Skeletal muscle tissue (tissue), 3 donors: ENCODE measurements at regions not wholly inside any gene's neighbourhood (a gene's known extent, or its start where the extent isn't known, plus 50 kb on each side); places are given as distances from the start of the nearest gene placed in this dataset.
"Not testable (repeated sequence)": the region's sequence is repeated elsewhere in the genome, so short reads cannot be mapped to it uniquely, and the experiment has no call there.

ENCODE experiments used
- H3K27ac ChIP-seq: one replicate; pipeline ENCODE4 v1.7.0; 2013; ENCODE audit warnings: mild to moderate bottlenecking, low read depth, low read length, inconsistent platforms
- H3K27me3 ChIP-seq, 3 donors: one replicate each; pipeline ENCODE4 v1.7.0; 2013; ENCODE audit warnings: low read length in 3 of 3; ENCODE audit not compliant: control insufficient read depth in 3 of 3, insufficient read depth in 3 of 3
- H3K36me3 ChIP-seq, 3 donors: one replicate each; pipeline ENCODE4 v1.7.0; 2013; ENCODE audit warnings: low read length in 3 of 3; ENCODE audit not compliant: control insufficient read depth in 3 of 3, insufficient read depth in 3 of 3
- H3K4me1 ChIP-seq, 3 donors: one replicate each; pipeline ENCODE4 v1.7.0; 2013; ENCODE audit warnings: low read length in 3 of 3, mild to moderate bottlenecking in 3 of 3; ENCODE audit not compliant: control insufficient read depth in 3 of 3, insufficient read depth in 3 of 3
- H3K4me3 ChIP-seq, 3 donors: one replicate each; pipeline ENCODE4 v1.7.0; 2013; ENCODE audit warnings: low read length in 3 of 3
- H3K9ac ChIP-seq, 3 donors: one replicate each; pipeline ENCODE4 v1.7.0; 2013; ENCODE audit warnings: low read length in 3 of 3, mild to moderate bottlenecking in 3 of 3, moderate library complexity in 2 of 3, low read depth in 1 of 3
- H3K9me3 ChIP-seq, 3 donors: one replicate each; pipeline ENCODE4 v1.7.0; 2013; ENCODE audit warnings: low read length in 3 of 3; ENCODE audit not compliant: control insufficient read depth in 3 of 3
- donor health status: Osteomylitis.

GRCh38 chr4:32909053-32909452 is 2188.9 kb downstream of the PCDH7 start:
- Histone ChIP-seq H3K27ac (no peak overlapping the region), H3K36me3 (no peaks in the 10 kb centered on the region), H3K9ac (no peak overlapping the region), H3K4me1 (no peaks in the 10 kb centered on the region), H3K27me3 (no peaks in the 10 kb centered on the region), H3K4me3 (no peak overlapping the region), H3K9me3 (no peaks in the 10 kb centered on the region)

DNA sequence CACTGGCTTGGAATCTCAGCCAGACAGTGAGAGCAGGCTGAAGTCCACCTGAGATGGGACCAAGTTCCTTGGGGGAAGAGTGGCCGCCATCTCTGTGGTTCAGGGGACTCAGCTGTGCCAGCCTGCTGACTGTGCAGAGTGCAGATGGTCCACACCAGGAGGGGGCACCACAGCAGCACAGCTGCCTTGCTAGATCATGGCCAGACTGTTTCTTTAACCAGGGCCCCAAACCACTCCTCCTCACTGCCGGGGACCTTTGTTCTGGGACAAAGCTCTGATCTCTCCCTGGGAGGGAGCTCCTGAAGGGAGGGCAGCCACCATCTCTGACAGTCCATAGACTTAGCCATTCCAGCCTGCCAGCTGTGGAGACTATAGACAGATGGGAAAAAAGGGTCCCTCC is 2189.6 kb downstream of the PCDH7 start:
- no peaks in the 10 kb centered on the region for H3K36me3 ChIP-seq
- H3K9me3 ChIP-seq: no peaks in the 10 kb centered on the region

DNA sequence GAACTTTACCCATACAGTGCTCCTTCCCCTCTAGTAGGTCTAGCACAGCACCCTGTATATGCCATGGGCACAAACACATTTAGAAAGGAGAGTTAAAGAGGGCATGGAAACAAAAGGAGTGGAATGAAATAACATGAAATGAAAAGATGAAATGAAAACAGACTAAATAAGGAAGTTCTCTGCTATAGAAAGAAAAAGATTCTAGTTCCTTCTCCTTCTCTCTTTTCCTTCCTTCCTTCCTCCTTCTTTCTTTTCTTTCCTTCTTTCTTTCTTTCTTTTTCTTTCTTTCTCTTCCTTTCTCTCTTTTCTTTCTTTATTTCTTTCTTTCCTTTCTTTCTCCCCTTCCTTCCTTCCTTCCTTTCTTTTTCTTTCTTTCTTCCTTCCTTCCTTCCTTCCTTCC is 2197.4 kb downstream of the PCDH7 start:
- no peaks in the 10 kb centered on the region for H3K36me3 ChIP-seq
- no peaks in the 10 kb centered on the region for H3K27me3 ChIP-seq
- H3K4me1 ChIP-seq: no peaks in the 10 kb centered on the region
- no peaks in the 10 kb centered on the region for H3K9me3 ChIP-seq
- no peak overlapping the region for H3K4me3 ChIP-seq
- no peak overlapping the region for H3K9ac ChIP-seq
- no peak overlapping the region for H3K27ac ChIP-seq

More for the DNA sequence above, 2189.6 kb downstream of the PCDH7 start:
- Histone ChIP-seq H3K9ac (no peak overlapping the region), H3K4me1 (no peaks in the 10 kb centered on the region), H3K4me3 (no peak overlapping the region), H3K27me3 (no peaks in the 10 kb centered on the region), H3K27ac (no peak overlapping the region)

DNA sequence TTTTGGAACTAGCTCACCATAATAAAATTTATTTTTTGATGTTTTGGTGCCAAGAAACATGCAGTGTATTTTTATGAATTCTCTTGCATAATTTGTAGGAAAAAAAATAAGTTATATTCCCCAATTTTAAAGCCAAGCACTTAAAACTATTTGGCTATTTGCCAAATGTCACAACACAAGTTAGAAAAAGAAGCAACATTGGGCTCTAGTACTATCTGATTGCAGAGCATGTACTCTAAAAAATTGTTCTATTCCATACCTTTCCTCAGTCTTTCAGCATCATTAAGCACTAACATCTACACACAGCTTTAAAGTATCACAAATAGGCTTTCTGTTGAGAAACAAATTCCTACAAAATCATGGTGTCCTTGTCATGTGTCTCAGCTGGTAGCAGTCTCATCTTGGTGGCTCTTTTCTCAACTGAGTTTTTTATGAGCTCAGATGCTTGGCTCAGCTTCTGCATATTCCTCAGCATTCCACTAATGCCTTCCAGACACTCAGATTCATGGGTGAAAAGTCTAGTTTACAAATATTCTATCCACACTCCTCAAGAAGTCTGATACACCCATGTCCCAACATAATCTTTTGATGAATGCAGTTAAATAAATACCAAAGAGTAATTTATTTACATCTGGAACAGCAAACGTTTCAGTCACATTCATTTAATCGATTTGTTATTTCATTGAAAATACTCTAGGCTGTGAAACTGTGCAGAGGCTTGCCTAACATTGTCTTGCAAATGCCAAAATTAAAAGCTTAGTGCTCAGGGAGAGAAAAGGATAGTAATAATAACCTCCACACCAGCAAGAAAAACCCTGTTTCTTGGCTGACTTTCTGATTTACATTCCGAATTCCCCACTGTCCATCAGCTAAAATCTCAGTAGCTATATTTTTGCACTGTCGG is 2209.9 kb downstream of the PCDH7 start:
- no peaks in the 10 kb centered on the region for H3K9me3 ChIP-seq
- H3K4me3 ChIP-seq: no peak overlapping the region
- no peak overlapping the region for H3K27ac ChIP-seq
- H3K36me3 ChIP-seq: no peaks in the 10 kb centered on the region
- H3K27me3 ChIP-seq: no peaks in the 10 kb centered on the region
- no peak overlapping the region for H3K9ac ChIP-seq
- no peaks in the 10 kb centered on the region for H3K4me1 ChIP-seq

GRCh38 chr4:32930700-32931099 is 2210.5 kb downstream of the PCDH7 start:
- H3K27ac ChIP-seq: no peak overlapping the region
- no peaks in the 10 kb centered on the region for H3K27me3 ChIP-seq
- H3K4me3 ChIP-seq: no peak overlapping the region
- H3K9me3 ChIP-seq: no peaks in the 10 kb centered on the region
- H3K36me3 ChIP-seq: no peaks in the 10 kb centered on the region
- no peak overlapping the region for H3K9ac ChIP-seq
- H3K4me1 ChIP-seq: no peaks in the 10 kb centered on the region

DNA sequence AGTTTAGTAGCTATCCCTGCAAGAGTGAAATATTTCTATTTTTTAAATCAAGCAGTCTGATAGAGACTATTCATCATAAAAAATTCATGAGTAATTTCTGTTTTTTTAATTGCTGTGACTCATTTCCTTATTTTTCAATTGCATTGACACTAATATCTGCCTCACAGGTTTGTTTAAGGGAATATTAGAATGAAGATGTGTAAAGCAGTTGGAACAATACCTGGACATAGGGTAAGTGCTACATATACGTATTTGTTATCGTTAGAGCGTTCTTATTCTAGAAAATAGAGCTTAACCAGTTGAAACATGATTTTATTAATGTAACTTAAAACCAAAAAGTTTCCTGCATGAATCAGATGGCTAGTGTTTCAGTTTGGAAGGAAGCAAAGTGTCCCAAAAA is 2211.3 kb downstream of the PCDH7 start:
- no peak overlapping the region for H3K4me3 ChIP-seq
- no peaks in the 10 kb centered on the region for H3K4me1 ChIP-seq
- no peak overlapping the region for H3K9ac ChIP-seq
- no peaks in the 10 kb centered on the region for H3K36me3 ChIP-seq
- H3K27ac ChIP-seq: no peak overlapping the region
- H3K9me3 ChIP-seq: no peaks in the 10 kb centered on the region
- H3K27me3 ChIP-seq: no peaks in the 10 kb centered on the region

DNA sequence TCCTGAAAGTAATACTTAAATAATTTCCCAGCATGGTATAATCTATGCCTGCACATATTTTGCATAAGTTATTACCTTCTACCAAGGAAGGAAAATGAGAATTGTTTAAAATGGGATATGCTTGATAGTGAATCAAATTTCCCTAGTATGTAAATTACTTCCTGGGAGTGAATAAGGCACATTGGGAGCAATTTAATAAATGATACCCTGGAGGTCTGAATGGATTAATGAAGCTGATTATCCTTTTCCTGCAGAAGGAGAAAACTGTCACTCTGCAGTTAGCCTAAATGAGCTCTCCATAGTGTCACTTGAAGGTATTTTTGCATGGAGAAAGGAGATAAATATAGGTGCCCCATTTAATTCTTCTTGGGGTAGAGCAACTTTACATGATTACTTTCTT is 2212.0 kb downstream of the PCDH7 start:
- Histone ChIP-seq H3K27me3 (no peaks in the 10 kb centered on the region), H3K4me1 (no peaks in the 10 kb centered on the region), H3K27ac (no peak overlapping the region), H3K9me3 (no peaks in the 10 kb centered on the region), H3K4me3 (no peak overlapping the region), H3K36me3 (no peaks in the 10 kb centered on the region), H3K9ac (no peak overlapping the region)

- H3K9ac ChIP-seq, H3K4me1 ChIP-seq, H3K36me3 ChIP-seq, H3K4me3 ChIP-seq, H3K27me3 ChIP-seq, H3K9me3 ChIP-seq, H3K27ac ChIP-seq: not testable (repeated sequence)
Observed at GRCh38 chr4:32939222-32939621, 2219.1 kb downstream of the PCDH7 start.

- no peak overlapping the region for H3K4me3 ChIP-seq
- H3K9me3 ChIP-seq: peaks cover 0 to 1% (median 0%) of the 10 kb centered on the region in 3 donors
- no peak overlapping the region for H3K27ac ChIP-seq
- no peaks in the 10 kb centered on the region for H3K27me3 ChIP-seq
- H3K9ac ChIP-seq: no peak overlapping the region
- H3K4me1 ChIP-seq: no peaks in the 10 kb centered on the region
- no peaks in the 10 kb centered on the region for H3K36me3 ChIP-seq
Observed at GRCh38 chr4:32950866-32951265, 2230.7 kb downstream of the PCDH7 start.

DNA sequence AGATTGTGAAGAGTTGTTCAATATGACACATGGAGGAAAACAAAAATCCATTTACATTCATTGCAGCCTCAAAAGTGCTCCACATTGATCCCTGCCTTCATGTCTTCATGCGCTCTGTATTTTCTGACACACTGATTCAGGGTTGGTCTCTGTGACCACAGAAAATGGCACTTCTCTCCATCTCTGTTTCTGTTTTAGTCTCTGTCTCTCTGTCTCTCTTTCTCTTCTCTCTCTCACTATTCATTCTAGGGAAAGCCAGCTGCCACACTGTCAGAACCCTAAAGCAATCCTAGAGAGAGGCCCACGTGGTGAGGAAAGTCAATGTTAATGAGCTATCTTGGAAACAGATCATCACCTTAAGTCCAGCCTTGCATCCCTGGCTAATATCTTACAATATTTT is 2238.4 kb downstream of the PCDH7 start:
- Histone ChIP-seq H3K27me3 (no peaks in the 10 kb centered on the region), H3K27ac (no peak overlapping the region), H3K36me3 (no peaks in the 10 kb centered on the region), H3K4me1 (no peaks in the 10 kb centered on the region), H3K4me3 (no peak overlapping the region), H3K9ac (no peak overlapping the region), H3K9me3 (no peaks in the 10 kb centered on the region)
